RKO (cell line): ENCODE measurements at regions not wholly inside any gene's neighbourhood (a gene's known extent, or its start where the extent isn't known, plus 50 kb on each side); places are given as distances from the start of the nearest gene placed in this dataset.
A peak's percentile ranks its signal among the peaks of the same experiment; 100 is the strongest.

Experiments
- DNase-seq: peaks from one replicate; pipeline ENCODE4 v3.0.0-alpha.2; 2016; ENCODE audit warnings: low spot score

DNA sequence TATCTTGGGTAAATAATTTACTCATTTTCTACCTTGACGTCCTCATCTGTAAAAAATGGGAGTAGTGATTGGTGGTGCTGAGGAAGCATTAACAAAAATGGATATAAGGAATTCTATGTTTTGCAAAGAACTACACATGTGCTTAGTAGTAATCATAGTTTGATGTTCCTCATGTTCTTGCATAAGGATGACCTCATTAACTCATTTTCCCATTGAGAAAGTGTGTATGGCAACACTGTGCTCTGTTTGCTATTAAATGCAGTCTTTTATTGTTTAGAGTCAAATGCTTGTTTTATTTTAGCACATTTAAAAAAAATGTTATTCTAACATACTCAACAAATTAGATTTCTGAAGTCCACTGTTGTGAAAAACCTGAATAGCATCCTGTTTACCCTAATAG, 211.2 kb upstream of the RSPO3 start:
- DNase-seq, result no peak

DNA sequence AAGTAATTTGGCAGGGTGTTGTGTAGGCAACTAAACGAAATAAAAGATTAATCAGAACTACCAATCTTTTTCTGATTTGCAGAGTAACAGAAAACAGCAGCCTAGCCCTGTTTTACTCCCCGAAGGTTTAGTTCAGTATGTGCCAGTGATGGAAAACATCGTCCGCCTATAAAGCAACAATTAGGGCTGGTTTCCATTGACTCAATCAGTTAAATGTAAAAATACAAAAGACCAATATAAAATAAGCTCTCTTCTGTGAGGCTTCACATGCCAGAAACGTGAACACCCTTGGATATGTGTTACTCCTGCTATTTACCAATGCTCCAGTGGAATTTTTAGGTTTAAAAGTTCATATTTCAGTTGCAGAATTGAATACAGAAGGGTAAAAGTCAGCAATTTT, 210.5 kb upstream of the RSPO3 start:
- no peak for DNase-seq

GRCh38 chr6:126909493-126909892, 209.0 kb upstream of the RSPO3 start:
- DNase-seq, result no peak

- no peak for DNase-seq
Measured at GRCh38 chr6:126913651-126914050, 204.8 kb upstream of the RSPO3 start.

DNA sequence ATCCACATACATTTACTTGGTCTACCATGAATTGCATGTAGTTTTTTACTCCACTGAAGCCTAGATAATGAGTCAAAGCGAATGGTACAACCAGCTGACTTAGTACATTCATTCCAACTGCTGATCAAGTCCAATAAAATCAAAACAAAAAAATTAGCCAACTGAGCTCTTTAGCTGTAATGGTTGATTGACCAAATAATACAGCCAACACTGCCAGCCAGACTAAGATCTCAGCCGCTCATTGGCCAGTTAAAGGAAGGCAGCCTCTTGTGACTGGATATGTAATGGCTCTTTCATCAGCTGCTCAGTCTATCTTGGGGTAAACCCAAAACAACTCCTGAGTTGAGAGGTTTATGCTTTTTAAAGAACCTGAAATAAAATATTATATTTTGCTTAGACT, 204.3 kb upstream of the RSPO3 start:
- no peak for DNase-seq

- no peak for DNase-seq
Measured at GRCh38 chr6:126914801-126915200, 203.7 kb upstream of the RSPO3 start.

GRCh38 chr6:126919947-126920346, 198.5 kb upstream of the RSPO3 start:
- DNase-seq, result peak; percentile 93

- no peak for DNase-seq
Measured at GRCh38 chr6:126923807-126924206, 194.7 kb upstream of the RSPO3 start.

DNA sequence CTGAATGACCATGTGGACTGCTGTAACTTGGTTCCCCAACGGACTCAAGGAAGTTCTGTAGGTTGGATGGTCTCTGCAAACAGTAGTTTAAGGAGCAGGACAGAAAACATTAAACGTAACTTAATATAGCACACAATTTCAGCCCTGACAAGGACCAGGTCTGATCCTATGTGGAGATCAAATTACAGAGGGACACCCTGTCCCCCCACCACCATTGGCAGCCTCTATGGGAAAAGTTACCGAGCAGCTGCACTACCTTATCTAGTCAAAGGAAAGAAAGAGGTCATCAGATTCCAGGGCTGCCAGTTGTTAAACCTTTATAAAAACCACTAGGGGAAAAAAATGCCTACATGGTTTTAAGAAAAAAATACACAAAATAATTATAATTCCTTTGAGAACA, 191.5 kb upstream of the RSPO3 start:
- DNase-seq, result no peak

DNA sequence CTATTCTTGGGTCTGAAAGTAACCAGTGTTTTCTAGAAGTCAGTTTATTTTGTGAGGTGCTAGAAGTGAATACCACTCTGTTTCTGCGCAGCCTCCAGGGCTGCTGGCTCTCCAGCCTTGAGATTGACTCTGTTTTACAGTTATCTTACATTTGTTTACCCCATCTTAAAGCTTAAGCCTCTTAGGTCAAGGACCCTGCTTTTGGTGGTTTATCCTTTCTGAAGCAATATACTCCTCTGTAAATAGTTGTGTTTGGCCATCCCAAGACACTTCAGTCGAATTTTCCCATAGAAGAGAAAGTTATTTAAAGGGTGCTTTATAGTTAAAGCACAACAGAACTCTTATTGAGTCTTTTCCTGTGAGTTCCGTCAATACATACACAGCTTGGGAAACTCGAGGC, 190.6 kb upstream of the RSPO3 start:
- DNase-seq, result no peak

DNA sequence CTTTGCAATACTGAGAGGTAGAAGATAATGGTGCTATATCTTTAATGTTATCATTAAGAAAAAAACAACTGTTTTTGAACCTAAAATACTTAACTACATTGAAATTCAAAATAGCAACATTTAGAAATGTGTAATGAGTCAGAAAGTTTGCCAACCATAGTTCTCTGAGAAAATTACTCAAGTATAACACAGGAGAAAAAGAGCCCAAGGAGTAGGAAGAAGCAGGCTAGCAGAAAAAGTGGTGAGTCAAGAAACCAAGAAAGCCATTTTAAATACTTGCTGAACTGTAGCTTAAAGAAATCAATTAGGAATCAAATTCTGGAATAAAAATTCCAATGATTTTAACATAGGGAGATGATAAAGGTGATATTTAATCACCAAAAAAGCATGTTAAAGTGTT, 181.0 kb upstream of the RSPO3 start:
- DNase-seq, result no peak

- DNase-seq, result no peak
Measured at GRCh38 chr6:126939784-126940183, 178.7 kb upstream of the RSPO3 start.

DNA sequence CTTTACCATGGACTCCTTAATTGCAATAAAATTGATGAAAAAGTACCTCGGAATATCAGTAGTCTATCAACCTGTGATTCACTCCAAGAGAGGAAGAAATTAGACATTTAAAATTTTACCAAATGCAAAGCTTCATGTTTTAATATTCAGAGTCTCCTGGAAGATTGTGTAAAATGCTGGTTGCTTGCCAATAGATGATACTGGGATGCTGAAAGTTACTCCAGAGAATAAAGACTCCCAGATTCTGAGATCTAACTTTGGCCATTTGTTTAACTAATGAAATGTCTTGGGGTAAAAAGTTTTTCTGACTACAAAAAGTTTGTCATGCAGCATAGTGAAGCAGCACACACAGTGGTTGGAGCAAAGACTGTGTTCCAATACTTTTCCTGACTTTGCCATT, 176.7 kb upstream of the RSPO3 start:
- DNase-seq, result no peak

DNA sequence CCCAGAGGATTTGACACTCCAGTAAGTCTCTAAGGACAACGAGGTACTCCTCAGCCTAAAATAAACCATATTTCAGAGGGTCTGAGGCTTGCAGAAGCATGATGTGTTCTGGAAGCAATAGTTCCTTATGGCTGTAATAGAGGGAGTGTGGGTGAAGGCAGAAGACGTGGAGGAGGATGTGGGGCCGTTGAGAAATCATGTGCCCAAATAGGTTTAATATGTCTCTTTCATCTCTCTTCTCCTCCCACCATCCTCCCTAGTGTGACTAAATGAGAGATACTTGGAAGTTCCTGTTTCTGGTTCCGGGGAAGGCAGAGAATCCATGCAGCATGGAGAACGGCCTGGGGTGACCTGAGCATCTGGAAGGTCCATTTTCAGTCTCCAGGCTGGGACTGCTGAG, 174.0 kb upstream of the RSPO3 start:
- DNase-seq, result no peak

GRCh38 chr6:126945150-126945685, 173.3 kb upstream of the RSPO3 start:
- DNase-seq, result no peak

DNA sequence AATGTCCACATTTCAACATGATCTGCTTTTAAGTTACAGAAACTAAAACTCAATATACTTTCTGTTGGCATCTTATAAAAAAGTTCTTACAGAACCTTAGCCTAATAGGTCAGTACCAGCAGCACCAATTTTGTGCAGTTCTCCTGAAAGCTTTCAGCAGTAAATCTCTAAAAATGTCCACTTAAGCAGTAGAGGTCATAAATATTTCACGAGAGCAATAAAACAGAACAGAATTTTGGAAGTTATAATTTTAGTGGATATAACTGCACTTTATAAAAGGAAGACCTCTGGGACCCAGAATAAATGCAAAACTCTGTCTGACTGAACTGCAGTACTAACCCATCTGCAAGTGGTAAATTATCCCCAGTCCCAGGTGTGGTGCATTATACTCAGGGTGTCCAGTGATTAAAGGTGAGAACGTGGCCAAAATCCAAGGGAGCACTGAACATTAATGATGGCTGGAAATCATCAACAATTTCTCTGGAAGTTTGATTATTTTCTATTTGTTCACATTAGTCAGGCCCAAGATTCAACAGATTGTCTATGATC, 172.6 kb upstream of the RSPO3 start:
- DNase-seq, result no peak

DNA sequence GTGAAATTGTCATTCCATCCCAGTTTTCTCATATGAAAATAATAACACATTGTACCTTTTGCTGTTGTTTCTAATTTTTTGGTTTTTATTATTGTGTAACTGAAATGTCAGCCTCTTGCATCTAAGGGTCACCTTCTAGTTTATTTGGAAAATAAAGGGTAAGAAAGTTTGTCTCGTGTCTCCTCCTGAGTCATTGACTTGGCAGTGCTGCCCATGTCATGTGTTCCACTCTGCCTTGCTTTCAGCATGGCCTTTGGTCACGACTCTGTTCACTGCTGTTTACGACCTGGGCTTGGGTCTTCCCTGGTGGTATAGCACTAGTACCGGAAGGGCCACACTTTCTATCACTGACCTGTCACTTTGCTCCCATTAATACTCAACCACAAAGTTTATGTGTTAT, 171.4 kb upstream of the RSPO3 start:
- DNase-seq, result no peak

- DNase-seq, result no peak
Measured at GRCh38 chr6:126949786-126950185, 168.7 kb upstream of the RSPO3 start.

DNA sequence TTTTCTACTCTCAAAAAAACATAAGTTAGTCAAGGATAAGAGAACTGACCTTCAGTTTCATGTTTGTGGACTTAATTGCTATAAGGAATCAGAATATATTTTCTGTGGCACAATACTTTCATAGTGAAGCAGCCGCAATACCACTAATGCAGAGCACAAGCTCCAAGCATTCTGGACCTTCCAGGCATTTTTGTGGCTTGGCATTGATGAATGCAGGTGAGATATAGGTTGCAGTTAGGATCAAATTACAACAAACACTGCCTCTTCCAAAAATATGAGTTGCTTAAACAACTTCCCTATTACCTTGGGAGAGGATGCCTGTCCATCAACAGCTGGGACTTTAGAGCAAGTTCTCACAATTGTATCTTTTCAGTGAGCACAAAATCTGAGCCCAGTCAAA, 162.8 kb upstream of the RSPO3 start:
- DNase-seq, result no peak

DNA sequence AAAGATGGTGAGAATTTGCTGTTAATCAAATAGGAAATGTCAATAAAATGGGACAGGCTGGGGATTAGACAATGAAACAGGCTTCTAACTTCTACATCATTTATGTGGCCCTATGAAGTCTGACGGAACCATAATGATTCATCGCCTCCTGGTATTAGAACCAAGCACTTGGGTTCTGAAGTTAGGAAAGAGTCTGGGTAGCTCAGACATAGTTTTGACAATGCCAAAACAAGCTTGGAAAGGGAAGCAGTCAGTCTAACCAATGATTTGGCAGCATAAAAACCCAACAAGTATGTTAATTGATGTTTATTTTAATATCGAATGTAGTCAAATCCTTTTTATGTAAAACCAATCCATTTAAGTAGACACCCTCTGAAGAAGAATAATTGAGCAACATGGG, 160.8 kb upstream of the RSPO3 start:
- no peak for DNase-seq

- DNase-seq, result no peak
Measured at GRCh38 chr6:126959765-126960164, 158.7 kb upstream of the RSPO3 start.

GRCh38 chr6:126963077-126963809, 155.2 kb upstream of the RSPO3 start:
- no peak for DNase-seq

GRCh38 chr6:126967296-126968005, 151.0 kb upstream of the RSPO3 start:
- DNase-seq, result no peak
